Esophagus squamous epithelium (tissue), 4 donors: ENCODE measurements at regions not wholly inside any gene's neighbourhood (a gene's known extent, or its start where the extent isn't known, plus 50 kb on each side); places are given as distances from the start of the nearest gene placed in this dataset.

Source experiments
- POLR2A ChIP-seq, 4 donors: fragments of 450-650 bp; IDR thresholded peaks; one replicate each; pipeline ENCODE4 v1.6.1; 2017; ENCODE audit warnings: antibody characterized with exemption in 4 of 4, mild to moderate bottlenecking in 4 of 4, moderate library complexity in 3 of 4
- TF ChIP-seq, protein P1 (sequence below), 6 experiments: fragments of 450-650 bp in 4 of 6; fragments of 200-600 bp in 2 of 6; sonication (generic) in 2 of 6; IDR thresholded peaks; one replicate each; pipeline ENCODE4 v1.5.1; 2016 to 2019; ENCODE audit warnings: antibody characterized with exemption in 6 of 6, mild to moderate bottlenecking in 4 of 6, moderate library complexity in 4 of 6

- TF ChIP-seq, protein P1, sequence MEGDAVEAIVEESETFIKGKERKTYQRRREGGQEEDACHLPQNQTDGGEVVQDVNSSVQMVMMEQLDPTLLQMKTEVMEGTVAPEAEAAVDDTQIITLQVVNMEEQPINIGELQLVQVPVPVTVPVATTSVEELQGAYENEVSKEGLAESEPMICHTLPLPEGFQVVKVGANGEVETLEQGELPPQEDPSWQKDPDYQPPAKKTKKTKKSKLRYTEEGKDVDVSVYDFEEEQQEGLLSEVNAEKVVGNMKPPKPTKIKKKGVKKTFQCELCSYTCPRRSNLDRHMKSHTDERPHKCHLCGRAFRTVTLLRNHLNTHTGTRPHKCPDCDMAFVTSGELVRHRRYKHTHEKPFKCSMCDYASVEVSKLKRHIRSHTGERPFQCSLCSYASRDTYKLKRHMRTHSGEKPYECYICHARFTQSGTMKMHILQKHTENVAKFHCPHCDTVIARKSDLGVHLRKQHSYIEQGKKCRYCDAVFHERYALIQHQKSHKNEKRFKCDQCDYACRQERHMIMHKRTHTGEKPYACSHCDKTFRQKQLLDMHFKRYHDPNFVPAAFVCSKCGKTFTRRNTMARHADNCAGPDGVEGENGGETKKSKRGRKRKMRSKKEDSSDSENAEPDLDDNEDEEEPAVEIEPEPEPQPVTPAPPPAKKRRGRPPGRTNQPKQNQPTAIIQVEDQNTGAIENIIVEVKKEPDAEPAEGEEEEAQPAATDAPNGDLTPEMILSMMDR (IDR thresholded peaks at IDR 0.05) = no peak
- no peak for TF ChIP-seq POLR2A (IDR thresholded peaks at IDR 0.05)
These were observed 70.0 kb downstream of the DMAC1 start for GRCh38 chr9:7729371-7730163.
